BE2C (cell line): ENCODE measurements at regions not wholly inside any gene's neighbourhood (a gene's known extent, or its start where the extent isn't known, plus 50 kb on each side); places are given as distances from the start of the nearest gene placed in this dataset.

Experiments
- DNase-seq: peaks from one replicate; pipeline ENCODE4 v3.0.0-alpha.2; 2020
- H3K27me3 ChIP-seq: fragments of 250-450 bp; sonication (Bioruptor Pico); 2 replicates; pipeline ENCODE4 v1.5.1; 2020; ENCODE audit warnings: mild to moderate bottlenecking
- H3K36me3 ChIP-seq: fragments of 250-450 bp; sonication (Bioruptor Pico); 2 replicates; pipeline ENCODE4 v1.5.1; 2020; ENCODE audit warnings: mild to moderate bottlenecking
- H3K4me1 ChIP-seq: fragments of 250-450 bp; sonication (Bioruptor Pico); 2 replicates; pipeline ENCODE4 v1.5.1; 2020
- H3K4me3 ChIP-seq: 2 replicates; pipeline ENCODE4 v1.5.1; 2011; ENCODE audit warnings: low read depth, low read length
- H3K9me3 ChIP-seq: fragments of 250-450 bp; sonication (Bioruptor Pico); 2 replicates; pipeline ENCODE4 v1.5.1; 2020
- TF ChIP-seq, protein P1 (sequence below): IDR thresholded peaks from 2 replicates; pipeline ENCODE4 v1.5.1; 2012; ENCODE audit warnings: mild to moderate bottlenecking, low read depth, low read length

DNA sequence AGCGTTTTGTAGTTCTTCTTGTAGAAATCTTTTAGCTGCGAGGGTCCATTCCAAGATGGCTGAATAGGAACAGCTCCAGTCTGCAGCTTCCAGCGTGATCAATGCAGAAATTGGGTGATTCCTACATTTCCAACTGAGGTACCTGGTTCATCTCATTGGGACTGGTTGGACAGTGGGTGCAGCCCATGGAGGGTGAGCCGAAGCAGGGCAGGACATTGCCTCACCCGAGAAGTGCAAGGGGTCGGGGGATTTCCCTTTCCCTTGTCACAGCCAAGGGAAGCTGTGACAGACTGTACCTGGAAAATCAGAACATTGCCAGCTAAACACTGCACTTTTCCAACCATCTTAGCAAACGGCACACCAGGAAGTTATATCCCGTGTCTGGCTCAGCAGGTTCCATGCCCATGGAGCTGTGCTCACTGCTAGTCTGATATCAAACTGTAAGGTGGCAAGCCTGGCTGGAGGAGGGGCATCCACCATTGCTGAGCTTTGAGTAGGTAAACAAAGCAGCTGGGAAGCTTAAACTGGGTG, 176.0 kb upstream of the SPRY2 start:
- Histone ChIP-seq H3K36me3 (no peaks in the 10 kb centered on the region), H3K9me3 (no peaks in the 10 kb centered on the region), H3K4me3 (no peak overlapping the region), H3K4me1 (no peaks in the 10 kb centered on the region), H3K27me3 (no peaks in the 10 kb centered on the region)
- TF ChIP-seq, protein P1, sequence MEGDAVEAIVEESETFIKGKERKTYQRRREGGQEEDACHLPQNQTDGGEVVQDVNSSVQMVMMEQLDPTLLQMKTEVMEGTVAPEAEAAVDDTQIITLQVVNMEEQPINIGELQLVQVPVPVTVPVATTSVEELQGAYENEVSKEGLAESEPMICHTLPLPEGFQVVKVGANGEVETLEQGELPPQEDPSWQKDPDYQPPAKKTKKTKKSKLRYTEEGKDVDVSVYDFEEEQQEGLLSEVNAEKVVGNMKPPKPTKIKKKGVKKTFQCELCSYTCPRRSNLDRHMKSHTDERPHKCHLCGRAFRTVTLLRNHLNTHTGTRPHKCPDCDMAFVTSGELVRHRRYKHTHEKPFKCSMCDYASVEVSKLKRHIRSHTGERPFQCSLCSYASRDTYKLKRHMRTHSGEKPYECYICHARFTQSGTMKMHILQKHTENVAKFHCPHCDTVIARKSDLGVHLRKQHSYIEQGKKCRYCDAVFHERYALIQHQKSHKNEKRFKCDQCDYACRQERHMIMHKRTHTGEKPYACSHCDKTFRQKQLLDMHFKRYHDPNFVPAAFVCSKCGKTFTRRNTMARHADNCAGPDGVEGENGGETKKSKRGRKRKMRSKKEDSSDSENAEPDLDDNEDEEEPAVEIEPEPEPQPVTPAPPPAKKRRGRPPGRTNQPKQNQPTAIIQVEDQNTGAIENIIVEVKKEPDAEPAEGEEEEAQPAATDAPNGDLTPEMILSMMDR = no peak
- DNase-seq = no peak

DNA sequence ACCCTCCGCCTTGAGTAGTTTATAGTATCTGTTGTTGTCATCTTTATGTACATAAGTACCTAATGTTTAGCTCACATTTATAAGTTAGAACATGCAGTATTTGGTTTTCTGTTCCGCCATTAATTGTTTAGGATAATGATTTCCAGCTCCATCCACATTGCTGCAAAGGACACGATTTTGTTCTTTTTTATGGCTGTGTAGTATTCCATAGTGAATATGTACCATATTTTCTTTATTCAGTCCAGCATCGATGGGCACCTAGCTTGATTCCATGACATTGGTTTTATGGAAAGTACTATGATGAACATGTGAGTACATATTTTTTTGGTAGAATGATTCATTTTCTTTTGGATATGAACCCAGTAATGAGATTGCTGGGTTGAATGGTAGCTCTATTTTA, 174.4 kb upstream of the SPRY2 start:
- DNase-seq = no peak
- H3K4me1 ChIP-seq = no peaks in the 10 kb centered on the region
- TF ChIP-seq, protein P1 = no peak
- no peaks in the 10 kb centered on the region for H3K9me3 ChIP-seq
- no peaks in the 10 kb centered on the region for H3K27me3 ChIP-seq
- no peaks in the 10 kb centered on the region for H3K36me3 ChIP-seq
- H3K4me3 ChIP-seq = no peak overlapping the region

DNA sequence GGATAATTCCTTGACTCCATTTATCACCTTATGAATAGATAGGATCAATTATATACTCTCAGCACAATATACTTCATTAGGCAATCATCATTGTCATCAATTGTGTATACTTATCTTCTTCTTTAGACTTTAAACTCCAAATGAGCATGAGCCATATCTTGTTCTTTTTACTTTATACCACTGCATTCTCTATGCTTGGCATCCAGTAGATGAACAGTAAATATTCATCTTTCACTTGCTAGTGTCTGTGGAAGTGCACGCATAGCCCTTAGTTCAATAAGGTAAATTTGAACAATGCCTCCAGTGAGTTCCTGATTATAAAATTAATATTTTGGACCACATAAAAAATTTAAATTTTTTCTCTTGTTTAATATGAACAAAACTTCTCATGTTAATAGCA, 172.3 kb upstream of the SPRY2 start:
- H3K9me3 ChIP-seq = no peaks in the 10 kb centered on the region
- no peaks in the 10 kb centered on the region for H3K36me3 ChIP-seq
- H3K4me1 ChIP-seq = no peaks in the 10 kb centered on the region
- no peak overlapping the region for H3K4me3 ChIP-seq
- TF ChIP-seq, protein P1 = no peak
- no peaks in the 10 kb centered on the region for H3K27me3 ChIP-seq
- no peak for DNase-seq

DNA sequence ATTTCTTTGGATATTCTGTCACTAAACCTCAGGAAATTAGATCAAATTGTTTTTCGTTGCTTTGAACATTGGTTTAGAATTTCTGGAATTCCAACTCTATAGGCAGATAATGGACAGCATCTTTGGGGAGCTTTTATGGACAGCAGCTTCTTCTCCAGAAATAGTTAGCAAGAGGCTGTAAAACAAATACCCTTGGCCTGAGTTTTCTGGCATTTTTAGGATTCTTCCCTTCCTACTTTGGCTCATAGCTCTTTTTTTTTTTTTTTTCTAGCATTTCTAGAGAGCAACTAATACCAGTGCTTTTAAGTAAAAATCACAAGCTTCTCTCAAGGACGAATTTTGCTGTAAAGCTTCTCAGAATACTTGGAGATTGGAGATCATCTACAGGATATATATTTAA, 169.8 kb upstream of the SPRY2 start:
- no peak overlapping the region for H3K4me3 ChIP-seq
- no peaks in the 10 kb centered on the region for H3K27me3 ChIP-seq
- TF ChIP-seq, protein P1 = no peak
- no peaks in the 10 kb centered on the region for H3K4me1 ChIP-seq
- no peaks in the 10 kb centered on the region for H3K36me3 ChIP-seq
- no peak for DNase-seq
- no peaks in the 10 kb centered on the region for H3K9me3 ChIP-seq

DNA sequence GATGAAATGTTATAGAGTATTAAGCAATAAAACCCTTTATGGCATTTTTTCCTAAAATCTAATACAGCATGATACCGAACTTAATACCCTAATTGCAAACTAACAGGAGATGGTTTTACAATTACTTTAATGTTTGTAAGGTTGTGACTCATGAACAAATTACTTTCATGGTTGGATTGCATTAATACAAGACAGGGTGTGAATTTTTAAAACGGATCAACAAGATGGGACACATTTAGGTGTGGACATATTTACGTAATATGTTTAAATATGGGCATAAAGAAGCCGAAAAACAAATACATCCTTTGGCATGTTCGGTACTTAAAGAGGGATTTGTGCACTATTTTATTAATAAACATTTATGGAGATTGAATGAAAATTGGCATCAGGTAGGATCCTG, 168.3 kb upstream of the SPRY2 start:
- no peak for DNase-seq
- Histone ChIP-seq H3K4me3 (no peak overlapping the region), H3K36me3 (no peaks in the 10 kb centered on the region), H3K4me1 (no peaks in the 10 kb centered on the region), H3K9me3 (no peaks in the 10 kb centered on the region), H3K27me3 (no peaks in the 10 kb centered on the region)
- TF ChIP-seq, protein P1 = no peak

DNA sequence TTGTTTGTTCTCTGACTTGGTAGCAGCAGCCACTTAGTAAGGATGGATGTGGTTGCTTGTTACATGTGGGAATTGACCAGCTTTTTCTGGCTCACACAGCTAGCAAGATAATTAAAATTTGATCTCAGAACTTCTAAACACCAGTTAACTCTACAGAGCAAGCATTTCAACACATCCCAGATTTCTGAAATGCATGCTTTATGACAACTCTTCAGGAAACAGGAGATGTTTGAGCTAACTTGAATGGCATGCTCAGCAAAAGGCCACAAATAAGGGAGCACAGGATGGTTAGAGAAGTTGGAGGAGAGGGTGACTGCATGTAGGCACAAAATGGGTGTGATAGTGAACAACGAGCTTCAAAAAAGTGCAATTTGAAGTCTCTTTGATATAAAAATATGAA, 167.1 kb upstream of the SPRY2 start:
- Histone ChIP-seq H3K4me1 (no peaks in the 10 kb centered on the region), H3K9me3 (no peaks in the 10 kb centered on the region), H3K27me3 (no peaks in the 10 kb centered on the region), H3K4me3 (no peak overlapping the region), H3K36me3 (no peaks in the 10 kb centered on the region)
- TF ChIP-seq, protein P1 = no peak
- DNase-seq = no peak
